ENCODE measurements at regions not wholly inside any gene's neighbourhood (a gene's known extent, or its start where the extent isn't known, plus 50 kb on each side); places are given as distances from the start of the nearest gene placed in this dataset.

DNA sequence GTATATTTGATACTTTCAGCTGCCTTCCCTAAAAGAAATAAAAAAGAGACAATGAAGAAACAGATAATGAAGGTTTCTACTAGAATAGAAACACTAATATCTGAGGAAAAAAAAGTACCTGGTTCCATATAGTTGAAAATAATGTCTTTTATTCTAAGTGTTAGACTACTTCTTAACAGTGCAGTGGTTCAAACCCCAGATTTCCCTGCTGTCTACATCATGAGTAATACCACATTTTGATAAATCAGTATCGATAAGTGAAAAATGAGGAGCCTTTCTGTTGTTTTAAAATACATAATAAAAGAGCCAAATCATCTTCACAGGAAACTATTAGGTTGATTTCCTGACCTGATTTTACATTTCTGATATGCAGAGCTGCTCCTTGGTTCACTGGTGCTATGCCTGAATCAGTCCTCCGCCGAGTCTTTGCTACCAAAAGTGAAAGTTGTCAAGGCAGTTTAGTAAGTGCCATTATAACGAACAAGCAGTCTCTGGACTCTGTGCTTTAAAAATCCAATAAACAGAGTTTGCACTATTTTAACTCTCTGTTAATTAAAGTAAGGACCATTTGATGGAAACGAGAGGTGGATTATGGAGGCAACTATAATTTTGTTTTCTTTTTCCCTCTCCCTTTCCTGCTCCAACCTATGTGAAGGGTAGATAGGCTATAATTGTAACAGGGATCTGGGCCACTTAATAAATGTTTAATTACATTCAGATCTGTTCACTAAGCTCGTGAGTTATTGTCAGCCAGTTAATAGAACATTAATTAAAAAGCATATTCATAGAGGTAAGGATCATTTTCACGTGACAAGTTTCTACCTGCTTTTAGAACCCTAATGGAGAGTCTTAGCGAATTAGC is 724.5 kb upstream of the RAG2 start:
- peak overlapping the region; percentile 63 for H3K4me3 Mint-ChIP-seq (ENCODE audit: low read depth, unreplicated experiment)

DNA sequence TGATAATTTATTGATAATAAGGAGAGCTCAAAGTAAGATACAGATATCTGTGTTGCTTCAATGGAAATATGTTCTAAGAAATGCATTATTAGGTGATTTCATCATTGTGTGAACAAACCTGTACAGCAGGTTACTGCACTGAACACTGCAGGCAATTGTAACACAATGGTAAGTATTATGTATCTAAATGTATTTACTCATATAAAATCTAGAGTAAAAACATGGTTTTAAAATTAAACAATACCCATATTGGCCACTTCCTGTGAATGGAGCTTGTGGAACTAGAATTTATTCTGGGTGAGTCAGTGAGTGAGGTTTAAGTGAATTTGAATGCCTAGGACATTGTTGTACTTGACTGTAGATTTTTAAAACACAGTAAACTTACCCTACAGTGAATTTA is 722.9 kb upstream of the RAG2 start:
- Mint-ChIP-seq H3K9me3 (ENCODE audit: low read depth, unreplicated experiment) (no peaks in the 10 kb centered on the region), H3K27ac (ENCODE audit: unreplicated experiment) (peak overlapping the region; percentile 75), H3K4me1 (ENCODE audit: low read depth, unreplicated experiment) (peaks cover 39% of the 10 kb centered on the region), H3K36me3 (ENCODE audit: insufficient read depth, unreplicated experiment) (no peaks in the 10 kb centered on the region), H3K27me3 (ENCODE audit: unreplicated experiment) (no peaks in the 10 kb centered on the region), H3K4me3 (ENCODE audit: low read depth, unreplicated experiment) (no peak overlapping the region)
- TF ChIP-seq CTCF (IDR thresholded peaks at IDR 0.05; ENCODE audit: unreplicated experiment), result no peak
- peak; percentile 36 for DNase-seq
- no TSS peak for BruUV-seq (replicated peaks)
- intact Hi-C loops (cut with micrococcal nuclease; ENCODE audit: unreplicated experiment), result loop anchor here (10.0 kb wide), 1 partner anchor 184 kb away; no protein-coding TSS in a partner anchor
- CTCF ChIA-PET, result no interaction called here

More for the DNA sequence above, 724.5 kb upstream of the RAG2 start:
- CTCF ChIA-PET, result no interaction called here
- intact Hi-C loops (cut with micrococcal nuclease; ENCODE audit: unreplicated experiment), result loop anchor here (10.0 kb wide), 1 partner anchor 182 kb away; no protein-coding TSS in a partner anchor
- H3K9me3 Mint-ChIP-seq (ENCODE audit: low read depth, unreplicated experiment), result no peaks in the 10 kb centered on the region
- no peaks in the 10 kb centered on the region for H3K27me3 Mint-ChIP-seq (ENCODE audit: unreplicated experiment)
- DNase-seq, result peak; percentile 12
- TF ChIP-seq CTCF (IDR thresholded peaks at IDR 0.05; ENCODE audit: unreplicated experiment), result no peak
- peaks cover 40% of the 10 kb centered on the region for H3K4me1 Mint-ChIP-seq (ENCODE audit: low read depth, unreplicated experiment)
- no peaks in the 10 kb centered on the region for H3K36me3 Mint-ChIP-seq (ENCODE audit: insufficient read depth, unreplicated experiment)
- BruUV-seq (replicated peaks), result no TSS peak
- H3K27ac Mint-ChIP-seq (ENCODE audit: unreplicated experiment), result peak overlapping the region; percentile 89

DNA sequence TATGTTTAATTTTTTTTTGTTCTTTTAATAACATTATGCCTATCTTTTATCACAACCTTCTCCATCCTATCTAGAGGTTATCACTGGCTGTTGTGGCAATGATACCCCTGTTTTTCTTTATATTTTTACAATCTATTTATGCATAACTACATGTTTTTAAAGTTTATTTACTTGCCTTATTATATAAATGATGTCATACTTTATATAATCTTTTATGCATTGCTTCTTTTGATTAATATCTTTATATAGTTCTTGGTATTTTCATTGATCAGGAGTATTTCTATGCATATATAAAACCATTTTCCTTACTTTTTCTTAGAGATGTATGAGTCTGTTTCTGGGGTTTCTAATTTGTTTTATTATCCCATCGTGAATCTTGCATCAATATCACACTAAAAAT is 719.8 kb upstream of the RAG2 start:
- no peak overlapping the region for H3K4me3 Mint-ChIP-seq (ENCODE audit: low read depth, unreplicated experiment)
- no peaks in the 10 kb centered on the region for H3K36me3 Mint-ChIP-seq (ENCODE audit: insufficient read depth, unreplicated experiment)
- TF ChIP-seq CTCF (IDR thresholded peaks at IDR 0.05; ENCODE audit: unreplicated experiment), result no peak
- H3K9me3 Mint-ChIP-seq (ENCODE audit: low read depth, unreplicated experiment), result no peaks in the 10 kb centered on the region
- intact Hi-C loops (cut with micrococcal nuclease; ENCODE audit: unreplicated experiment), result no loop called here
- H3K27me3 Mint-ChIP-seq (ENCODE audit: unreplicated experiment), result no peaks in the 10 kb centered on the region
- no peak for DNase-seq
- CTCF ChIA-PET, result no interaction called here
- peaks cover 24% of the 10 kb centered on the region for H3K4me1 Mint-ChIP-seq (ENCODE audit: low read depth, unreplicated experiment)
- BruUV-seq (replicated peaks), result no TSS peak
- no peak overlapping the region for H3K27ac Mint-ChIP-seq (ENCODE audit: unreplicated experiment)

DNA sequence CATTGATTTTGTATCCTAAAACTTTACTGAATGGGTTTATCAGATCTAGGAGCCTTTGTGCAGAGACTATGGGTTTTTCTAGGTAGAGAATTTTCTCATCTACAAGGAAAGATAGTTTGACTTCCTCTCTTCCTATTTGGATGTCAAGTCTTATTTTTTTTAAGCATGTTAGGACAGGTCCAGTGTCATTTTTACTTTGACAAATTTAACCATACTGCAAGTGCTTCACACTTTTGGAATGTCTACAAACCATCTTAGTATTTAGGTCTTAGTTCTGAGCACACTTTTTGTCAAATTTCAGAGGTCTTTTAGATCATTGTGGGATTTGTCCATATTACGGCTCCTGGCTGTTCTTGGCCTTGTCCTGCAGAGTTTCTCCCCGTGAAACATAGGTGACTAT is 715.2 kb upstream of the RAG2 start:
- intact Hi-C loops (cut with micrococcal nuclease; ENCODE audit: unreplicated experiment), result no loop called here
- no peaks in the 10 kb centered on the region for H3K27me3 Mint-ChIP-seq (ENCODE audit: unreplicated experiment)
- H3K4me1 Mint-ChIP-seq (ENCODE audit: low read depth, unreplicated experiment), result peaks cover 8% of the 10 kb centered on the region
- no peak overlapping the region for H3K4me3 Mint-ChIP-seq (ENCODE audit: low read depth, unreplicated experiment)
- no peaks in the 10 kb centered on the region for H3K9me3 Mint-ChIP-seq (ENCODE audit: low read depth, unreplicated experiment)
- no peak for DNase-seq
- no TSS peak for BruUV-seq (replicated peaks)
- TF ChIP-seq CTCF (IDR thresholded peaks at IDR 0.05; ENCODE audit: unreplicated experiment), result no peak
- no peaks in the 10 kb centered on the region for H3K36me3 Mint-ChIP-seq (ENCODE audit: insufficient read depth, unreplicated experiment)
- CTCF ChIA-PET, result no interaction called here
- no peak overlapping the region for H3K27ac Mint-ChIP-seq (ENCODE audit: unreplicated experiment)

All from Calu3 (cell line).